NB4 (cell line): ENCODE measurements at regions not wholly inside any gene's neighbourhood (a gene's known extent, or its start where the extent isn't known, plus 50 kb on each side); places are given as distances from the start of the nearest gene placed in this dataset.

Source experiments
- CTCF ChIP-seq: IDR thresholded peaks from one replicate; pipeline ENCODE4 v1.5.1; 2012; ENCODE audit warnings: low read depth, low read length
- MYC ChIP-seq: IDR thresholded peaks from 2 replicates; pipeline ENCODE4 v1.6.1; 2011; ENCODE audit warnings: low read depth, low read length
- POLR2A ChIP-seq: IDR thresholded peaks from 2 replicates; pipeline ENCODE4 v1.6.1; 2011; ENCODE audit warnings: mild to moderate bottlenecking; ENCODE audit not compliant: insufficient read length; ENCODE audit errors: extremely low read depth

DNA sequence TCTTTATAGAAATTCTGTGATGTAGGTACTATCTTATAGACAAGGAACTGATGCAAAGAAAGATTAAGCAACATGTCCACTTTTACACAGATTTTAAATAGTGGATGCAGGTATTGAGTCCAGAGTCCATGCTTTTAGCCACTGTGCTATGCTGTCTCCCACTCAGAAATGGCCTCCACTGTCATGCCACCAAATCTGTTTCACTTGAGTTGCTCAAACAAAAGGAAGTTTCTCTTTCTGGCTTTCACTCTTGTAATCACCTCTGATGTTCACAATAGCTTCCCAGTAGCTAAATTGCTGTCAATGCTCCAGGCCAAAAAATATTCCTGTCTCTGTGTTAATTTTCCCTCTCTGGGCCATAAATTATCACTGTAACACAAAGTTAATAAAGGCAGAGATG is 77.0 kb upstream of the RASA1 start:
- TF ChIP-seq POLR2A, result no peak
- TF ChIP-seq CTCF, result no peak
- TF ChIP-seq MYC, result no peak
